ENCODE measurements at regions not wholly inside any gene's neighbourhood (a gene's known extent, or its start where the extent isn't known, plus 50 kb on each side); places are given as distances from the start of the nearest gene placed in this dataset.

DNA sequence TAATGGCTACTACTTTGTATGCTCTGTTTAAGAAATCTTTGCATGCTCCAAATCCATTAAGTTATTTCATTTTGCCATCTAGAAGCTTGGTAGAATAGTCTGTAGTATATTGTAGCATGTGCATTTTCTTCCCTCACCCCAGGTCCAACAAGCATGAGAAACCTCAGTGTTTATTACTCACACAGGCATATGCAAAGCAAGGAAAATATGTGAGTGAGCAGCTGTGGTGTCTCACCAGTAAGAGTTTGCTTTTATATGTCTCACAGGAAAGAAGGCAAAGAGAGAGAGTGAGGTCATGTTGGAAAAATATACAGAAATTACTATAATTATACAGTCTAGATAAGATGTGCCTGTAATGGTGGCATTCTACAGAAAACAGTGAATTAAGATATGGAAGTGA is 312.5 kb downstream of the C3orf38 start:
- TF ChIP-seq, protein P1, sequence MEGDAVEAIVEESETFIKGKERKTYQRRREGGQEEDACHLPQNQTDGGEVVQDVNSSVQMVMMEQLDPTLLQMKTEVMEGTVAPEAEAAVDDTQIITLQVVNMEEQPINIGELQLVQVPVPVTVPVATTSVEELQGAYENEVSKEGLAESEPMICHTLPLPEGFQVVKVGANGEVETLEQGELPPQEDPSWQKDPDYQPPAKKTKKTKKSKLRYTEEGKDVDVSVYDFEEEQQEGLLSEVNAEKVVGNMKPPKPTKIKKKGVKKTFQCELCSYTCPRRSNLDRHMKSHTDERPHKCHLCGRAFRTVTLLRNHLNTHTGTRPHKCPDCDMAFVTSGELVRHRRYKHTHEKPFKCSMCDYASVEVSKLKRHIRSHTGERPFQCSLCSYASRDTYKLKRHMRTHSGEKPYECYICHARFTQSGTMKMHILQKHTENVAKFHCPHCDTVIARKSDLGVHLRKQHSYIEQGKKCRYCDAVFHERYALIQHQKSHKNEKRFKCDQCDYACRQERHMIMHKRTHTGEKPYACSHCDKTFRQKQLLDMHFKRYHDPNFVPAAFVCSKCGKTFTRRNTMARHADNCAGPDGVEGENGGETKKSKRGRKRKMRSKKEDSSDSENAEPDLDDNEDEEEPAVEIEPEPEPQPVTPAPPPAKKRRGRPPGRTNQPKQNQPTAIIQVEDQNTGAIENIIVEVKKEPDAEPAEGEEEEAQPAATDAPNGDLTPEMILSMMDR (IDR thresholded peaks at IDR 0.05; ENCODE audit: low read depth, low read length): no peak
- TF ChIP-seq, protein P2, sequence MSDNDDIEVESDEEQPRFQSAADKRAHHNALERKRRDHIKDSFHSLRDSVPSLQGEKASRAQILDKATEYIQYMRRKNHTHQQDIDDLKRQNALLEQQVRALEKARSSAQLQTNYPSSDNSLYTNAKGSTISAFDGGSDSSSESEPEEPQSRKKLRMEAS (IDR thresholded peaks at IDR 0.05; ENCODE audit: low read depth, low read length): no peak
- TF ChIP-seq POLR2A (IDR thresholded peaks at IDR 0.05; ENCODE audit: extremely low read depth, insufficient read length) (no peak), MYC (IDR thresholded peaks at IDR 0.05; ENCODE audit: low read depth, low read length) (no peak)

All from NB4 (cell line).